ENCODE measurements at regions not wholly inside any gene's neighbourhood (a gene's known extent, or its start where the extent isn't known, plus 50 kb on each side); places are given as distances from the start of the nearest gene placed in this dataset.
"Not testable (repeated sequence)": the region's sequence is repeated elsewhere in the genome, so short reads cannot be mapped to it uniquely, and the experiment has no call there.

DNA sequence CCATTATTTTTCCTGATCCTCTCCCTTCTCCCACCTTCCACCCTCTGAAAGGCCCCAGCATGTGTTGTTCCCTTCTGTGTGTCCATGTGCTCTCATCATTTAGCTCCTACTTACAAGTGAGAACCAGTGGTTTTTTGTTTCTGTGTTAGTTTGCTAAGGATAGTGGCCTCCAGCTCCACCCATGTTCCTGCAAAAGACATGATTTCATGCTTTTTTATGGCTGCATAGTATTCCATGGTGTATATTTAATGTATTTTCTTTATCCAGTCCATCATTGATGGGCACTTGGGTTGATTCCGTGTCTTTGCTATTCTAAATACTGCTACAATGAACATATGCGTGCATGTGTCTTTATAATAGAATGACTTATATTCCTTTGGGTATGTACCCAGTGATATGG, 89.4 kb upstream of the C1orf174 start:
- no peak for DNase-seq (ENCODE audit: insufficient read length, low spot score)
- no peak for FAIRE-seq

DNA sequence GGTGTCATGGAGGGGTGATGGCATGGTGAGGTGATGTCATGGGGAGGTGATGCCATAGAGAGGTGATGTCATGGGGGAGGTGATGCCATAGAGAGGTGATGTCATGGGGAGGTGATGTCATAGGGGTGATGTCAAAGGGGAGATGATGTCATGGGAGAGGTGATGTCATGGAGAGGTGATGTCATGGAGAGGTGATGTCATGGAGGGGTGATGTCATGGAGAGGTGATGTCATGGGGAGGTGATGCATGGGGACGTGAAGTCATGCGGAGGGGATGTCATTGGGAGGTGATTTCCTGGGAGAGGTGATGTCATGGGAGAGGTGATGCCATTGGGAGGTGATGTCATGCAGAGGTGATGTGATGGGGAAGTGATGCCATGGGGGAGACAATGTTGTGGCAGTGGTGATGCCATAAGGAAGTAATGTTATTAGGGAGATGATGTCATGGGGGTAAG, 92.1 kb upstream of the C1orf174 start:
- FAIRE-seq (no peak), DNase-seq (ENCODE audit: insufficient read length, low spot score) (no peak)

DNA sequence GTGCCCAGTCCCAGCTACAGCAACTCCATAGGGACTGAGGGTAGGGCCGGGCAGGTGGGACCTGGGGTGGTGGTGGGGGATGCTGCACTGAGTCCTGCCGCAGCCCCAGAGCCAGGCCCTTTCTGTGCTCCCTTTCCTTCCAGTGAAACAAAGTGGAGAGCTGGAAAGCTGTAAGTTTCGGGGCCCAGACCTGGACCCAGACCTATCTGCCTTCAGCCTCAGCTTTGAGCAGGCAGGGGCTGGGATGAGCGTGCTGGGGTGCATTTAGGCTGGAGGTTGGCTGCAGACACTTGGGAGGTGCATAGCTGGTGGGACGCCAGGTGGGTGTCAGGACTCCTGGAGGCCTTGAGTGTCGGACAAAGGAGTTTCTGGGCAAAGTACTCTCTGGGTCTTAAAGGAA, 92.7 kb upstream of the C1orf174 start:
- no peak for FAIRE-seq
- no peak for DNase-seq (ENCODE audit: insufficient read length, low spot score)

DNA sequence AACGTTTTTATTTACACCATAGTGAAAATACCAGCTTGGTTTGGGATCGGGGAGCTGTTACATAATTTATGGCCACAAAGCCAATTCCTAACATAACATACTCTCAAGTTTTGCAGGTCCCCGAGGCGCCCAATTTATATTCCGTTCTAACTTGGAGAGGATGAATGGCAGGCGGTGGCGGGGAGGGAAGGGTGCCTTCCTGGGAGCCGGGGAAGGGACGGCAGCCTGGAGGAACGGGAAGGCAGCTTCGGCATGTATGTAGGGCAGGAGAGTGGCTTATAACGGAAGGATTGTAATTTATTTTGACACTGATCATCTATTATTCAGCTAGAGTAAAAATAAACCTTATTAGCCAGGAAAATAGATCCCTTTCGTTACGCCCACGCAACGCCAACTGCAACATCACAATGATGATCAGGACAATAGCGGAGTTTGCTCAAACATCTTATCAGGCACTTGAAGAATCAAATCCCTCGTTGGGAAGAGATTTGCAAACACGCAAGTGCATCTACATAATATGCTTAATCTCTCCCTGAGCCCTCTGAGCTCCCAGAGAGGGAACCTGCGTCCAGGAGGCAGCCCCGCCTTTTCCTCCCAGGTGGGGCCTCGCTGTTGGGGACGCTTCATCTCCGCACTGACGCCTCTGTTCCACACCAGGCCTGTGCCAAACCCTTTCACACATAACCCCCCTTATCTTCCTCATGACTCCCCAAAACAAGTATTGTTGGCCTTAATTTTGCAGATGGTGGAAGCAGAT, 93.7 kb upstream of the C1orf174 start:
- DNase-seq (ENCODE audit: insufficient read length, low spot score) (no peak), FAIRE-seq (no peak)

DNA sequence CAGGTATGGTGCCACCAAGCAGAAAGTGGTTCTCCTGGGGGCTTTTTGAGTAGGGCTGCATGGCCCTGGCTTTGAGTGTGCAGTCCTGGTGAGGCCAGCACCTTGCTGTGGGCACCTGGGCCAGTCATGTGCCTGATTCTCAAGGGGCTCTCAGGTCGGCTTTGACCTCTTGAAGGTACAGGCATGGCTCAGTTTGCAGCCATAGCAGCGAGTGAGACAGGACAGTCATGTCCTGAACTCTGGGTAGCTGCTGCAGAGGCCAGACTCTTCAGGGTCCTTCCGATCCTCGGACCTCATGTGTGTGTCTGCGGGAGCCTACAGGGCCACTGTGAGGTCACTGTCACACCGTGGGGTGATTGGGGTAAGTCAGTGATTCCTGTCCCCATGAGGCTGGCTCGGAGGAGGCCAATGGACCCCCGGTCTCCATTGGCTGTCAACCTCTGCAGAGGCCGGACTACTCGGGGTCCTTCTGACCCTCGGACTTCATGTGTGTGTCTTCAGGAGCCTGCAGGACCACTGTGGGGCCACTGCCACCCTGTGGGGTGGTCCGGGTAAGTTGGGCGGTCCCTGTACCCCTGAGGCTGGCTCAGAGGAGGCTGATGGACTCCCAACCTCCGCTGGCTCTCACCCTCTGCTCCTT, 95.2 kb upstream of the C1orf174 start:
- DNase-seq (ENCODE audit: insufficient read length, low spot score) (no peak), FAIRE-seq (no peak)

DNA sequence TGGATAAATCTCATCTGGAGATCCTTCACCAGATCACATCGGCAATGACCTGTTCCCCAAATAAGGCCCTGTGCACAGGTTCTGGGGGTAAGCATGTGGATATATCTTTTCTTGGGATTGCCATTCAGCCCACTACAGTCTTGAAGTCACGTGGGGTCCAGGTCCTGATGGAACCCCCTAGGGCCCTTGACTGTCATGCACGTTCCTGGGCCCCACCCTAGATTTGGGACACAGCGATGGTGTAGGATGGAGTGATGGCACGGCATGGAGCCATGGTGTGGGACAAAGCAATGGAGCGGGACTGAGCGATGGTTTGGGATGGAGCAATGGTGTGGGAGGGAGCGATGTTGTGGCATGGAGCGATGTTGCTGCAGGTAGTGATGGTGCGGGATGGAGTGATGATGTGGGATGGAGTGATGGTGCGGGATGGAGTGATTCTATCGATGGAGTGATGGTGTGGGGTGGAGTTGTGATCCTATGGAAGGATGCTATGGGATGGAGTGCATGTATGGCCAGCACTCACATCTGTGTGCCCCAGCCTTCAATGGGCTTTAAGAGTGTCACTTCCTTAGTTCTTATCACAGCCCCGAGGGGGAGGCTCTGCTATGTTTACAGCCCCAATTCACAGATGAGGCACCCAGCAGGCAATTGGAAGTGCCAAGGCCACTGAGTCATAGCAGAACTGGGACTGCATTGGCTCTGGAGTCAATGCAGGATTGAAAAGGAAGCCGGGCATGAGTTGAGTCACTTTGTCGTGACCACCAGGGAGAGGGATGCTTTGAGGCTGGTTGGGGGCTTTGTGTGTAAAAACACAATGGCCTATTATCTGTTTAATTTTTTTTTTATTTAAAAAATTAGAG, 97.0 kb upstream of the C1orf174 start:
- no peak for FAIRE-seq

DNA sequence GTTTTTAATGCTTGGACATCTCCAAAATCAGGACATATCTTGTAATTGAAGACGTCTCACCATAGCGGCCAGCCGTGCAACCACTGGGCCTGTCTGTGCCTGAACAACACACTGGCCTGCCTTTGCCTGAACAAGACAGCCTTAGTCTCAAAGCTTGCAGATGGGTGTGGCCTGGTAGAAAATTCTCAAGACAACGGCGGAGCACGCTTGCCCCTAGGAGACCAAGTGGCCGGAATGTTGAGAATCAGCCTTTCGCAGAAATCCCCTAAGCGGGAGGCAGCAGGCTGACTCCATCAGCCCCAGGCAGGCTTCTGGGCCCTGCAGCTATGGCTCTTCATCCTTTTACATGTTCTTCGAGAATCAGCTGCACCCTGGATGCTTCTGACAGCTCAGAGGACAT, 98.0 kb upstream of the C1orf174 start:
- FAIRE-seq (no peak), DNase-seq (ENCODE audit: insufficient read length, low spot score) (no peak)

More for the DNA sequence above, 97.0 kb upstream of the C1orf174 start:
- no peak for DNase-seq (ENCODE audit: insufficient read length, low spot score)

DNA sequence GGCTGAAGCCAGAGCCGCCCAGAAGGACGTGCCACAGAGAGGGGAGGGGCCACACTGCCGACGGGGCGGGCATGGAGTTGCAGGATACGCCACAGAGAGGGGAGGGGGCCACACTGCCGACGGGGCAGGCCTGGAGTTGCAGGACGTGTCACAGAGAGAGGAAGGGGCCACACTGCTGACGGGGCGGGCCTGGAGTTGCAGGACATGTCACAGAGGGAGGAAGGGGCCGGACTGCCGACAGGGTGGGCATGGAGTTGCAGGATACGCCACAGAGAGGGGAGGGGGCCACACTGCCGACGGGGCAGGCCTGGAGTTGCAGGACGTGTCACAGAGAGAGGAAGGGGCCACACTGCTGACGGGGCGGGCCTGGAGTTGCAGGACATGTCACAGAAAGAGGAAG, 99.4 kb upstream of the C1orf174 start:
- not testable (repeated sequence) for FAIRE-seq; DNase-seq (ENCODE audit: insufficient read length, low spot score)

DNA sequence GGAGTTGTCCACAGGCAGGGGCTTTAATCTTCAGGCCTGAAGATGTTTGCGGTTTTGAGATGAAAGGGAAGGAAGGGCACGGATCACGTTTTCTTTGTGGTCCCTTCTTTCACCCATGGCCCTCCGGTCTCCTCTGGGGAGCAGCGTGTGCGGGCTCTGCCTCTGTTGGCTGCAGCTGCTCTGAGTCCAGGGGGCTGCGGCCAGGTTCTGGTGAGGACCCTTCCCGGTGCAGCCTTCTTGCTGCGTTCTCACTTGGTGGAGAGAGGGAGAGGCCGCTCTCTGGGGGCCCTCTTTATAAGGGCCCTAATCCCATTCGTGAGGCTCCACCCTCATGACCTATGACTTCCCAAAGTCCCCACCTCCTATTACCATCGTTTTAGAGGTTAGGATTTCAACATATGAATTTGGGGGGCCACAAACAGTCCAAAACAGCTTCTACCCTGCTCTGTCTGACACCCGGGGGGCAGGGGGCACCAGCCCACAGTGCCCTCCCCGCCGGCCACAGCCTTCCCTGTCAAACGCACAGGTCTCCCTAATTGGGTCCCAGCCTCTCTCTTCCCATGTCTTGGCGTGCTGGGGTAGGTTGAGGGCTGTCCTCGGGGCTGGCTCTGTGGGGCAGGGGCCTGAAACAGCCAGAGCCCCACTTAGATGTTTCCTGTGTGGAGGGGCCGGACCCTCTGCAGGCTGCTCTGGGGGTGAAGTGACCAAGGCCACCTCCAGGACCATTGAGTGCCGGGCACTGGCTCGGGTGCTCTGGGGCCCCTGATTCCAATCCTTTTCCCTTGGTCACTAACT, 100.1 kb upstream of the C1orf174 start:
- no peak for DNase-seq (ENCODE audit: insufficient read length, low spot score)
- FAIRE-seq = no peak

DNA sequence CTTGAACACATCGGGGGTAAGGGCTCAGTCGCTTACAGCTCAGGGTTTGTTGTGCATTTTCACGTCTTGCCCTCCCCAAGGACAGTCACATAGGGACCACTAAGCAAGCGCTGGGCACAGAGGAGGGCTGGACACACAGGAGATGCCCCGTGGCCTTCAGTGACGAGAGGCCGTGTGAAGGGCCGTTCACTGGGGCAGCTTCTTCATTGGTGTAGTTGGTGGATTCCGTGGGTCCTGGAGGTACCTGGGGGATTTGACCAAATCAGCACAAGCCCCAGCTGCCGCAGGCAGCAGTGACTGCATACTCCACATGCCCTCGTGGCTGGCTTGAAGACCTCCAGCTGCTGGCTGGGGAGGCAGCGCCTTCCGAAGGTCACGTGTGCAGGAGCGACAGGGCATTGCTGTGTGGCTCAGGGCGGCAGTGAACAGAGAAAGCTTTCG, 100.8 kb upstream of the C1orf174 start:
- DNase-seq (ENCODE audit: insufficient read length, low spot score) = no peak
- no peak for FAIRE-seq

DNA sequence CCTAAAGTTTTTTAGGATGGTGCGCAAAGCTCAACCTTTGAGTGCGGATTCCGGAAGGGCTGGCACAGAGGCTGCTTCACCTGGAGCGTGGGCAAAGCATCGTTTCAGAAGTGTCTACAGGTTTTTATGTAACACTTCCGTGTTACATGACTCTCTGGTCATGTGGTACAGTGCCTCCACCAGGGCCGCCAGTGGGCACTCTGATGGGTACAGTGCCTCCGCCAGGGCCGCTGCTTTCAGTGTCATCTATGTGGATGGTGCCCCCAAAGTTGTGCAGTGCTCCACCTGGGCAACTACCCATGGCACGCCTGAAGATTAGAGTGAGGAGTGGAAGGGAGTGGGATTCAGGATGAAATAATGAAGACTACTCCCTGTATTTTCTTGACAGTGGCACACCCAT, 101.4 kb upstream of the C1orf174 start:
- DNase-seq (ENCODE audit: insufficient read length, low spot score) (no peak), FAIRE-seq (no peak)

DNA sequence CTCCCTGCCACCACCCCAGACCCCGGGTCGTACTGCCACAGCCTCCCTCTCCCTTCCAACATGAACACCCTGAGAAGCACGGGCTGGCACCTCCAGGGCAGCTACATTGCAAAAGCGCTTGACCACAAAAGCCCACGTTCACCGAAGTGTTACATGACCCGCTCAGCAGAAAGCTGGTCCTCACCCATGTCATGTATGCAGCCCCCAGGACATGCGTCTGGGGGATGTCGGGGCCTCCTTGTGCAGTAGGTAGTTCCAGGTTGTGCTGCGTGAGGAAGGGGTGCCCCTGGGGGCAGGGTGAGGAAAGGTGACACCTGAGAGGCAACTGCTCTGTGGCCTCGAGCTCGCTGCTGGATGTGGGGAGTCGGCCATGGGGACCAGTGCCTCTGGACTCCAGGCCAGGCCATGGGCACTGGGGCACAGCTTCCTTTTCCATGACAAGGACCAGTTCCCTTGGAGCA, 102.0 kb upstream of the C1orf174 start:
- no peak for DNase-seq (ENCODE audit: insufficient read length, low spot score)
- no peak for FAIRE-seq

DNA sequence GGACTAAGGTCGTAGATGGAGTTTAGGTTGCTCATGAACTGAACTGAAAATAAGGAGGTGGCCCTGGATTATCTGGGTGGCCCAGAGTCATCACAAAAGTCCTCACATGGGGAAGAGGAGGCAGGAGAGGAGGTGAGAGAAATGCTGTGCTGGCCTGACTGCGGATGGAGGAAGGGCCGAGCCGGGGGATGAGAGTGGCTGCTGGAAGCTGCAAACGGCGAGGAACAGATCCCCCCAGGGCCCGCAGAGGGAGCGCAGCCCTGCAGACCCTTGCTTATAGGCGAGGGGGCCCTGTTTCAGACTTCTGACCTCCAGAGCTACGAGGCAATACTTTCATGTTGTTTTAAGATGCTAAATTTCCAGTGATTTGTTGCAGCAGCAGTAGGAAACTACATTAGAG, 102.7 kb upstream of the C1orf174 start:
- FAIRE-seq (no peak), DNase-seq (ENCODE audit: insufficient read length, low spot score) (no peak)

DNA sequence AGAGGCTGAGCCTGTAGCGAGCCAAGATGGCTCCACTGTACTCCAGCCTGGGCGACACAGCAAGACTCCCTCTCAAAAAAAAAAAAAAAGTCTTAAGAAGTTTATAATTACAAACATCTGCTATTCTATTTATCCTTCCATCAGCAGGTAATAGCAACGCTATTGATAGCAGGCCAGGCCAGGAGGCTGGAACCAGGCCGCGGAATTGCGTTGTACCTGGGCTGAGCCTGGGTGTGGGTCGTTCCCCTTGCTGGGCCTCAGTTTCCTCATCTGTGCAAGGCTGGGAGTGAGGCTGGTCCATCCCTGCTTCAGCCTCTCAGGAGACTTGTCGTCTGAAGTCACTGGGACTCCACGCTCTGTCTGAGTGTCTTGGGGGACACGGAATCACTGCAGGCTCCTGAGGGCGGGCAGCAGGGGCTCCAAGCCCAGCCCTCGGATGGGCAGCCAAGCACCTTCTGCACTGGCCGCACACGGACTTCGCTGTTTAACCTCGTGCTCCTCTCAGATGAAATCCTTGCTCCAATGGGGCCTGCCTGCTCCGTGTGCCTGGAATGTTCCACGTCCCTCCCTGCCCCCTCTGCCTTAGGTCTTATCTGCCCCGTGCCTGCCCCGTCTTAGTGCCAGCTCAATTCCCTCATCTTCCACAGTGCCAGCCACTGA, 103.9 kb upstream of the C1orf174 start:
- no peak for FAIRE-seq

DNA sequence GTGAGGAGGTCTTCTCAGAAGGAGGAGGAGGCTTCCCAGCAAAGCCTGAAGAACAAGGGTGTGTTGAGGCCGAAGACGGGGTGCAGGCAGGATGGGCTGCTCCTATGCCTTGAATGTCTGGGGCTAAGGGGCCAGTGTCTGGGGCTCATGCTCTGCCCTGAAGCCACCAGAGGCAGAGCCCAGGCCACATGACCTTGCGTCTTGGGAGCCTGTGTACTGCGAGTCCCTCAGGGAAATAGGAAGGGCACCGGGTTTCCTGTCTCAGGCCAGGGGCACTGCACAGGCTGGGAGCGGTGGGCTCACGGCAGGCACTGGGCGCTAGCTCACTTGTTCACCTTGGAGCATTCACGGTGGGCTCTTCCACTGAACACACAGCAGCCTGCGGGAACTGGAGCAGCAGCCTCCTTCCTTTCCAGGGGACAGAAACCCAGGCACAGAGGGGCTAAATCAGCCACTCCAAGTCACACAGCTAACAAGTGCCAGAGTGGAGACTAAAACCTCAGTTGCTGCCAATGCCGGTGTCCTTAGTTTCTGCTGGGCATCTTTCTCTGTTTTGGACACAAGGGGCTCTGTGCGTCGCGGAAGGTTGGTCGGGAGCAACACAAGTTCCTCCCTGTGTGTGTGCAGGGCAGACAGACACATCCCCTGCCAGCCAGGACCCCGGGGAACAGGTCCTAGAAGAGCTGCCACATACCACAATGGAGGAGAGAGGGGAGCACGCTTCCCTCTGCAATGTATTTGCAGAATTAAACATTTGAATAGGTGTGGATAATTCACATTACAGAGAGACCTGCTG, 104.8 kb upstream of the C1orf174 start:
- DNase-seq (ENCODE audit: insufficient read length, low spot score) (no peak), FAIRE-seq (no peak)

More for the DNA sequence above, 103.9 kb upstream of the C1orf174 start:
- DNase-seq (ENCODE audit: insufficient read length, low spot score) = no peak

DNA sequence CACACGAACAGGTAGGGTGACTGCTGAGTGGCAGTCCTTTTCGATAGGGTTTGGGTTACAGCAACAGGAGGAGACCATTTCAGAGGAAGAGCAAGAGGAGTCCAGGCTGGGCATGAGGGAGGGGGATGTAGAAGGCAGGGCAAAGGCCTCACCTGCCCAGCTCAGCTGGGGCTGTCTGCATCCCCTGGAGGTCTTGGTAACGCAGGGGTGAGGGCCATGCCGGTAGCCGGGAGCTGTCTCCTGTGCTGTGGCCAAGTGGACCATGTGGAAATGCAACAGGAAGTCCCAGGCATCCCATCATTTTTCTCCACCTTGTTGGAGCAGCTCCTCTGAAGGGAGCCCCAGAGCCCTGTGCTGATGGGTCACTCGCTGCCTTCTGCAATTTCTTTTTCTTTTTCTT, 105.4 kb upstream of the C1orf174 start:
- no peak for FAIRE-seq
- no peak for DNase-seq (ENCODE audit: insufficient read length, low spot score)

DNA sequence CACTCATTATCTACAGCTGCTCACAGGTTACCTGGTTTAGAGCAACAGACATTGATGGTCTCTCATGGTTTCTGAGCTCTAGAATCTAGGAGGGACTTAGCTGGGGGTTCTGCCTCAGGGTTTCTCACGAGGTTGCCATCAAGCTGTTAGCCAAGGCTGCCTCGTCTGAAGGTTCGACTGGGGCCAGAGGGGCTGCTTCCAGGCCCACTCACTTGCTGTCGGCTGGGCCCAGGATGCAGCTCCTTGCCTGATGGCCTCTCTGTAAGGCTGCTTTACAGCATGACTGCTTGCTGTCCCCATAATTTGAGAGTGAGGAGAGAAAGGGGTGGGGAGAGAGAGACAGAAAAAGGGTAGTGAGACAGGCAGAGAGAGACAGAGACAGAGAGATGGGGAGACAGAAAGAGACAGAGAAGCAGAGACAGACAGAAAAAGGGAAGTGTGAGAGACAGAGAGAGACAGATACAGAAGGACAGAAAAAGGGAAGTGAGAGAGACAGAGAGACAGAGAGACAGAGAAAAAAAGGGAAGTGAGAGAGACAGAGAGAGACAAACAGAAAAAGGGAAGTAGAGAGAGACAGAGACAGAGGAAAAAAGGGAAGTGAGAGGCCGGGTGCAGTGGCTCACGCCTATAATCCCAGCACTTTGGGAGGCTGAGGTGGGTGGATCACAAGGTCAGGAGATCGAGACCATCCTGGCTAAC, 106.8 kb upstream of the C1orf174 start:
- FAIRE-seq (no peak), DNase-seq (ENCODE audit: insufficient read length, low spot score) (no peak)

DNA sequence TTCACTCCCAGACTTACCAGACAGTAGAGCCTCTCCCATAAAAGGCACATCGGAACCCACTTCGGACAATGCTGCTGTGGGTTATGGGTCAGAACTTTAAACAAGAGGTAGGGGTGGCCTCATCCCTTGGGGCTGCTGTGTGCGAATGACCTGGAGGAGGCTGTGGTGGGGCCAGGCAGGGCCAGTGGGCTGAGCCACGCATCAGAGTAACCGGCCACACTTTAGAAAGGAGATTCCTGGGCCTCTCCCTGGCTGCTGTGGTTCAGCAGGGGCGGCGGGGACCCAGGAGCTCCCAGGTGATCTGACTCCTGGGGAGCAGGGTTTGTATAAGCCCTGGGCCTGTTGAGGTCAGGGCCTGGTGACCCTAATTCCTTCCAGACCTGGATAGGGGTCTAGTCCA, 110.2 kb upstream of the C1orf174 start:
- no peak for FAIRE-seq
- no peak for DNase-seq (ENCODE audit: insufficient read length, low spot score)

Measured in GM19239 (cell line).